HG02571 (cell line): ENCODE measurements at regions not wholly inside any gene's neighbourhood (a gene's known extent, or its start where the extent isn't known, plus 50 kb on each side); places are given as distances from the start of the nearest gene placed in this dataset.

Source experiments
- ATAC-seq: cut with Tn5 transposase; IDR thresholded peaks from one replicate; pipeline ENCODE4 v1.9.1; 2021; ENCODE audit warnings: mild to moderate bottlenecking, moderate library complexity; ENCODE audit not compliant: unreplicated experiment

DNA sequence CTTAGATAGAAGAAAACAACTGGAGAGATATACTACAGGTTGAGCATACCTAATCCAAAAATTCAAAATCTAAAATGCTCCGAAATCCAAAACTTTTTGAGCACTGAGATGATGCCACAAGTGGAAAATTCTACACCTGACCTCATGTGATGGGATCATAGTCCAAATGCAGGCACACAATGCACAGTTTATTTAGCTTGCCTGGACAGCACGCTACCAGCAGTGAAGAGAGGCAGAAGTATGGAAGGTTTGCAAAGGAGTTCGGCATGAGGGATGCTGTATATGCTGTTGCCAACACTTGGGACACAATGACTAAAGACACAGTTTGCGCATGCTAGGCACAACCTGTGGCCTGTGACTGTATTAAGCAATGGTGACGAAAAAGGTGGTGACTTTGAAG lies 58.1 kb upstream of the CAND1 start:
- no peak for ATAC-seq

DNA sequence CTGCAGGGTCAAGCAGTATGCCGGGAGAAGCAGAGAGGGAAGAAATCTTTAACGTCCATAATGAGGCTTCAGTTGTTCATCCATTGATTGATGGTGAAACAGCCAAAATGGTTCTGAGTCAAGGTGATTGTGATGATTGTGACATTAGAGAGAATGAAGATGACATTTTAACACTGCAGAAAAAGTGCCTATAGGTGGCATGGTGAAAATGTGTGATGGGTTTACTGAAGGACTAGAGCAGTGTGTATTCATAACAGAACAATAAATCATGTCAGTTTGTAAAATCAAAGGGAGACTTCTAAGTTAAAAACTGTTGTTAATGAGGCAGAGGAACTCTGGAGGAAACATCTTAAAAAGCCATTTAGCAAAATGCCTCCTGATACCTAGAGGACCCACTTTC lies 57.7 kb upstream of the CAND1 start:
- ATAC-seq: no peak

DNA sequence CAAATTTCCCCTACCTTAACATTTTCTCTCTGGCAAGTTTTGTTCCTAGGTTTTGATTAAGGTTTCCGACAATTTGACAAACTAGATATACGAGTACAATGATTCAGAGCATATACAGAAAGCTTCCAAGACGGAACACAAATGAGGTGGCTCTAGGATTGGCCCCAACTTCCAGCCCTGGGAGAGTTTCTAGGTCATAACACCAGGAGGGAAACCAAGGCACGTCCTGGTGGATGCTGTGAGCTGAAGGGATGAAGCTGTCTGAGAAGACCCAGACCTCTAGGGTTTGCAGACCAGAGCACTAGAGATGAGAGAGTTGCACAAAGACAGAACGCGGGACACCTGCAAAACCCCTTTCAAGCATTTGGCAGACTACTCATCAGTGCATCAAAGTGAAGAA lies 51.5 kb upstream of the CAND1 start:
- ATAC-seq: no peak
